Activated CD4-positive, alpha-beta T cell treated with anti-CD3 and anti-CD28 coated beads for 36 hours (primary cell): ENCODE measurements at regions not wholly inside any gene's neighbourhood (a gene's known extent, or its start where the extent isn't known, plus 50 kb on each side); places are given as distances from the start of the nearest gene placed in this dataset.
"Not testable (repeated sequence)": the region's sequence is repeated elsewhere in the genome, so short reads cannot be mapped to it uniquely, and the experiment has no call there.

Experiments used
- ATAC-seq: fragments of 200-7000 bp; cut with Tn5 transposase; one replicate; pipeline ENCODE4 v1.10.0; 2021; ENCODE audit warnings: mild to moderate bottlenecking, moderate library complexity
- CTCF ChIA-PET: fragments of 350-600 bp; sonication (Branson Sonifier 250); formaldehyde crosslinking; loops from one replicate; lab custom pipeline; 2021; ENCODE audit warnings: antibody characterized with exemption; lab: Charles Lee
- POLR2A ChIA-PET: fragments of 350-600 bp; sonication (Branson Sonifier 250); formaldehyde crosslinking; loops from one replicate; lab custom pipeline; 2021; ENCODE audit warnings: antibody characterized with exemption, inconsistent platforms; lab: Charles Lee
- DNase-seq: peaks from one replicate; pipeline ENCODE4 v3.0.0-alpha.2; 2020
- H3K27ac Mint-ChIP-seq: one replicate; pipeline ENCODE4 v1.8.0; 2021; ENCODE audit warnings: mixed read lengths
- H3K27me3 Mint-ChIP-seq: one replicate; pipeline ENCODE4 v1.8.0; 2021; ENCODE audit warnings: mixed read lengths
- H3K36me3 Mint-ChIP-seq: one replicate; pipeline ENCODE4 v1.8.0; 2021; ENCODE audit warnings: low read depth, mixed read lengths
- H3K4me1 Mint-ChIP-seq: one replicate; pipeline ENCODE4 v1.8.0; 2021; ENCODE audit warnings: mixed read lengths
- H3K4me3 Mint-ChIP-seq: one replicate; pipeline ENCODE4 v1.8.0; 2021; ENCODE audit warnings: mild to moderate bottlenecking, moderate library complexity, mixed read lengths
- H3K9me3 Mint-ChIP-seq: one replicate; pipeline ENCODE4 v1.8.0; 2021; ENCODE audit warnings: low read depth, mixed read lengths
- intact Hi-C, 2 experiments: fragments of 100-400 bp; cut with DNase I in 1 of 2; cut with micrococcal nuclease in 1 of 2; formaldehyde crosslinking; loops; one replicate each; pipeline versions ENCODE4 v1.14.2 to v1.15.1; 2022 to 2024; cut with DNase I, micrococcal nuclease

DNA sequence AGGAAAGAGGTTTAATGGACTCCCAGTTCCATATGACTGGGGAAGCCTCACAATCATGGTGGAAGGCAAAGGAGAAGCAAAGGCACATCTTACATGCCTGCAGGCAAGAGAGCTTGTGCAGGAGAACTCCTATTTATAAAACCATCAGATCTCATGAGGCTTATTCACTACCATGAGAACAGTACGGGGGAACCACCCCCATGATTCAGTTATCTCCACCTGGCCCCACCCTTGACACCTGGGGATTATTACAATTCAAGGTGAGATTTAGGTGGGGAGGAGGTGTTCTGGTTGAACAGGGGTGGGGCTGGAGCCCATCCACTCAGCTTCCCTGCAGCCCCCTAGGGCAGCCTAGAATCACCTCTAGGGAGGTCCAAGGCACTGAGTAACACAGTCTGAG, 128.9 kb upstream of the KLF3 start:
- H3K36me3 Mint-ChIP-seq, POLR2A ChIA-PET, H3K27me3 Mint-ChIP-seq: not testable (repeated sequence)

DNA sequence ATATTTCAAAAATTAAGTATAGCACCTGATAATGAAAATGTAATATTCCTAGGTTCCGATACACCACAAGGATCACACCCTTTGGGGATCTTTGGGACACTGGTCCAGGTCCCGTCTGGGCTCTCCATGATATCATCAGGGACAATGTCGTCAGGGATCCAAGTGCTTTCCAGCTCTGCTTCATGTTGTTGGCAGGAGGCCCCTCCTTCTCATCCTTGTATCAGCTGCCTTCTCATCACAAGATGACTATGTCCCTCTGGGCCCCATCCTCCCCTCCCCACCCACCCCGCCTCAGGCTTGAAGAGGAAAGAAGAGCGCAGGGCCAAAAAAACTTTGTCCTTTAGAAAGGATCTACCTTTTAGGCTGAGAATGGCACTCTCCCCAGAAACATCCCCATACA, 128.3 kb upstream of the KLF3 start:
- Mint-ChIP-seq H3K27ac (no peak overlapping the region), H3K9me3 (no peaks in the 10 kb centered on the region), H3K4me1 (peaks cover 7% of the 10 kb centered on the region), H3K36me3 (no peaks in the 10 kb centered on the region), H3K4me3 (no peak overlapping the region), H3K27me3 (no peaks in the 10 kb centered on the region)
- no peak for ATAC-seq
- no peak for DNase-seq
- intact Hi-C loops = no loop called here
- ChIA-PET POLR2A (no interaction called here), CTCF (interaction anchor here (0.6 kb wide), 1 partner anchor 26 kb away, joined by 3 read pairs; no protein-coding TSS in a partner anchor)

More for the DNA sequence above, 128.9 kb upstream of the KLF3 start:
- H3K4me3 Mint-ChIP-seq, intact Hi-C loops, CTCF ChIA-PET, DNase-seq, H3K27ac Mint-ChIP-seq, H3K9me3 Mint-ChIP-seq, H3K4me1 Mint-ChIP-seq, ATAC-seq: not testable (repeated sequence)

DNA sequence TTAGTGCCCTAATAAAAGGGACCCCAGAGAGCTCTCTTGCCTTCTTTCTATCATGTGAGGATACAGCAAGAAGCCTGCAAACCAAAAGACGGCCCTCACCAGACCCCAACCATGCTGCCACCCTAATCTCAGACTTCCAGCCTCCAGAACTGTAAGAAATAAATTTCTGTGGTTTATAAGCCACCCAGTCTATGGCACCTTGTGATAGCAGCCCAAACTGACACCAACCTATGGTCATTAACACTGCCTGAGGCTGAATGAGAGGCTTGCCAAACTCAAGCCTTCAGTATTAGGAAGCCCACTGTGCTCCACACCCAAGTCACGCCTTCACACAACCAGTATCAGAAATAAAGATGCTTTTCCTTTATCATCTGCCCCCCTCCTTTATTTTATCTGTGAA, 127.3 kb upstream of the KLF3 start:
- H3K27ac Mint-ChIP-seq = no peak overlapping the region
- intact Hi-C loops = no loop called here

DNA sequence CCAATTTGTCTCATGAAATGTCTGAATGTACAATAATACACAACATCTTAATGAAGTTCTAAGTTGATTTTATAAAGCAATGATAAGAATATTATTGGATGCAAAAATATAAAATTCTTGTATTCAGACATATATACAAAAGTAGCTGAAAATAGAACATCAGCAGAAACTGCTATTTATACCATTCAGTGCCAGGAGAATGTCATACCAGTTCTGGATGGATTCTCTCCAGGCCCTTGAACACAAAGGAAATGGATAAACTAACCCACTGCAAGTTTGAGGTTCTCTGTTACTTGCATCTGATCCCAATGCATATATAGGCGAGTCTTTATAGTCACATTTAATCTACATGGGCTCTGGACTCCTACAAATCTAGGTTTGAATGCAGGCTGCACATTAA, 126.3 kb upstream of the KLF3 start:
- POLR2A ChIA-PET = no interaction called here
- no peak for ATAC-seq
- Mint-ChIP-seq H3K9me3 (no peaks in the 10 kb centered on the region), H3K4me3 (no peak overlapping the region), H3K36me3 (no peaks in the 10 kb centered on the region), H3K27me3 (peaks cover 1% of the 10 kb centered on the region), H3K27ac (no peak overlapping the region), H3K4me1 (no peaks in the 10 kb centered on the region)
- no peak for DNase-seq
- CTCF ChIA-PET = no interaction called here
- intact Hi-C loops = no loop called here

More for the DNA sequence above, 127.3 kb upstream of the KLF3 start:
- POLR2A ChIA-PET = no interaction called here
- CTCF ChIA-PET = interaction anchor here (0.6 kb wide), 1 partner anchor 191 kb away, joined by 3 read pairs; no protein-coding TSS in a partner anchor
- Mint-ChIP-seq H3K27me3 (peaks cover 1% of the 10 kb centered on the region), H3K4me1 (no peaks in the 10 kb centered on the region), H3K36me3 (no peaks in the 10 kb centered on the region), H3K4me3 (no peak overlapping the region), H3K9me3 (no peaks in the 10 kb centered on the region)
- ATAC-seq (no peak), DNase-seq (no peak)

DNA sequence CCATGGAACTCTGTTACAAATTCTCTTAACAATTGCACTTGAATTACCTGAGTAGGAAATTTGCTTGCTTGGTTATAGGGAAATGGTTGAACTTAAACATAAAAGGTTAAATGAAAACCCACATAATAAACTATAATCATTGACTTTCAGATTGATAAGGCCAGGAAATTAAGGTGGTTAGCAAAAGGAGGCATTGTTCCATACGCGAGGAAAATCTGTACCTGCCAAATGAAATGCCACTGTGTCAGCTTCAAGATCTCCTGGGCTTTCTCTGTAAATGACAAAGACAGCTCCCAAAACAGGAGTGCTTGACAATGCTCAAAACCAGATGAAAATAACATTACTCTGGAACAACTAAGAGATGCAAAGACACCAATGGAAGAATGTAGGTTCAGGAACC, 125.5 kb upstream of the KLF3 start:
- H3K9me3 Mint-ChIP-seq = no peaks in the 10 kb centered on the region

DNA sequence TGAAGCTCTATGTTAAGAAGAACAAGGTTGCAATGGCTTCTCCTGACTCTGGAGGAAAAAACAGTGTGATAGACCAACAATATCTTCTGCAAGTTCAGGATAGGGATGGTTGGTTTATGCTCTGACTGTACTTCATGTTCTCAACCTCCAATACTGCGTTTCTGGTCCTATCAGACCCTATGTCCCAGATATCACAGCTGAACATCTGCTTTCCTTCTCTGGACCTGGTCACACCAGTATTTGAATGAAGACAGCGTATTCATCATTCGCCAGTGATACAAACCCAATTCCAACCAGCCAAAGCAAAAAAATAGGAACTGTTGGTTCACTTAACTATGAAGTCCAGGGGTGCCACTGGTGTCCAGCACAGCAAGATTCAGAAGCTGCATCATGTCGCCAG, 124.5 kb upstream of the KLF3 start:
- Mint-ChIP-seq H3K4me3 (no peak overlapping the region), H3K36me3 (no peaks in the 10 kb centered on the region), H3K4me1 (no peaks in the 10 kb centered on the region), H3K27ac (no peak overlapping the region), H3K9me3 (no peaks in the 10 kb centered on the region), H3K27me3 (peaks cover 1% of the 10 kb centered on the region)
- ChIA-PET POLR2A (no interaction called here), CTCF (no interaction called here)
- intact Hi-C loops = no loop called here
- ATAC-seq = no peak
- no peak for DNase-seq

More for the DNA sequence above, 125.5 kb upstream of the KLF3 start:
- Mint-ChIP-seq H3K4me3 (no peak overlapping the region), H3K27ac (no peak overlapping the region), H3K36me3 (no peaks in the 10 kb centered on the region), H3K4me1 (no peaks in the 10 kb centered on the region), H3K27me3 (peaks cover 1% of the 10 kb centered on the region)
- intact Hi-C loops = no loop called here
- DNase-seq (no peak), ATAC-seq (no peak)
- CTCF ChIA-PET = interaction anchor here (0.7 kb wide), 1 partner anchor 266 kb away, joined by 3 read pairs; no protein-coding TSS in a partner anchor
- POLR2A ChIA-PET = no interaction called here

DNA sequence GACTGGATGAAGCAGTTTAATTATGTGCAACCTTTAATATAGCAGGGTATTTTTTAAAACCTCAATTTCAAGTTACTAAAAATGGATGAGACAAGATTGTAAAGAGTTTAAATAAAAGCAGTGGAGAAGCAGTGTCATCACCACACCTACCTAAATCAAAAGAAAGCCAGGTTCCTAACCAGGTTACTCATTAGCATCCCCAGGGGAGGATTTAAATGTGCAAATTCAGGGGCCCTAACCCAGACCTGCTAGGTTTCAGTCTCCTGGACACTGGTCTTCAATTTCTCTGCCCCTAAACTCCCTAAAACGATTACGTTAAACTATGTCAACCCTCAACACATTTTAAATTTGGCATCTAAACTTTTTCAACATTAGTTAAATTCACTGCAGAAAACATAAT, 116.9 kb upstream of the KLF3 start:
- Mint-ChIP-seq H3K9me3 (no peaks in the 10 kb centered on the region), H3K36me3 (peaks cover 1% of the 10 kb centered on the region), H3K4me1 (no peaks in the 10 kb centered on the region), H3K27me3 (peaks cover 4% of the 10 kb centered on the region), H3K27ac (no peak overlapping the region), H3K4me3 (no peak overlapping the region)
- ChIA-PET POLR2A (no interaction called here), CTCF (no interaction called here)
- ATAC-seq (no peak), DNase-seq (no peak)
- intact Hi-C loops = no loop called here

DNA sequence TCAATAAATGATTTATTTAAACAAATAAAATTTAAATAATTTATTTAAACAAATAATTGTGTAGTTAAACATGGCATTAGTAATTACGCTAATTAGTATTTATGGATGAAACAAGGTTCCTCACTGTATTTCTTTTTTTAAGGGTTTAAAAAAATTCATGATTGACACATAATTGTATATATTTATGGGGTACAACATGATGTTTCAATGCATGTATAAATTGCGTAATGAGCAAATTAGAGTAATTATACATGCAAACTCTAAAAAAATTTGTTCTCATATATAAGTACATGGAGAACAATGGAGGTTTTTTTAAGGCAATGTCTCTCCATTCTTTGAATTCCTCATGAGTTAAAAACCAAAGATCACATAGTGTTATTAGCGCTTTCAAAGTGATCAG, 115.7 kb upstream of the KLF3 start:
- Mint-ChIP-seq H3K4me3 (no peak overlapping the region), H3K9me3 (no peaks in the 10 kb centered on the region), H3K36me3 (peaks cover 1% of the 10 kb centered on the region), H3K27ac (no peak overlapping the region), H3K4me1 (no peaks in the 10 kb centered on the region), H3K27me3 (peaks cover 4% of the 10 kb centered on the region)
- DNase-seq (no peak), ATAC-seq (no peak)
- CTCF ChIA-PET = no interaction called here
- POLR2A ChIA-PET = no interaction called here
- intact Hi-C loops = no loop called here

DNA sequence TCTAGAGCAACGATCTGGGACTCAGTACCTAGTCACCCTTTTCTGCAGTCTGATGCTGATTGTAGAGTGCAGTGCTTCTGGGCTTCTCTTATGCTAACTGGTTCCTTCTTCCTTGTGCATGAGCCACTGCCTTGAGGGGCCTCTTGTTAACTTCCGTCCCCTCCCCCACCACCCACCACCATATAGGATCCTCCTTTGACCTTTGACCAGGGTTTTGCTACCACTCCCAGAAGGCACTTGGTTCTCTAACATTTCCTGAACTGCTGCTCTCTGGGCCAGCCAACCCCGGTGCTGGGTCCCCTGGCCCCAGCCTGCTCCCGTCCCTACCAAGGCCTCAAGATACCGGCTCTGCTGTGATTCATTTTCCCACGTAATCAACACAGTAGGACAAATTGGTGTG, 104.6 kb upstream of the KLF3 start:
- CTCF ChIA-PET = no interaction called here
- no peak for ATAC-seq
- POLR2A ChIA-PET = no interaction called here
- H3K27ac Mint-ChIP-seq = no peak overlapping the region
- H3K36me3 Mint-ChIP-seq = peaks cover 7% of the 10 kb centered on the region
- H3K4me3 Mint-ChIP-seq = no peak overlapping the region
- peaks cover 10% of the 10 kb centered on the region for H3K9me3 Mint-ChIP-seq
- H3K27me3 Mint-ChIP-seq = peaks cover 11% of the 10 kb centered on the region
- intact Hi-C loops = no loop called here
- no peak for DNase-seq
- H3K4me1 Mint-ChIP-seq = peaks cover 14% of the 10 kb centered on the region

DNA sequence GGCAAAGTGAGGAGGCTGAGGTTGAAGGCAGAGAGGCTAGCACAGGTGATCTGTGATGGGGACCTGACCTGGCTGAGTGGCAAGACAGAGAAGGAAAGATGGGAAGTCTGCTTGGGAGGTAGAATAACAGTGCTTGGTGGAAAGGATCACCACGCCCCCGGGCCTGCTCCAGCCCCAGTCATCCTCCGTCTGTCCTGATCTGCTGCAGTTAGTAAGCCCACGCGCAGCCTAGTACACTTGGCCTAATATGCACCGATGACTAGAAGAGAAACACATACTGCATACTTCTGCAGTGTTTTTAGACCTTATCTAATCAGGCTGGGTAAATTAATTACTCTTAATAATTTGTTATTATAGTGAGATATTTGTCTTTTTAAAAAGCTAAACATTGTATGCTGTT, 103.7 kb upstream of the KLF3 start:
- DNase-seq = no peak
- peaks cover 11% of the 10 kb centered on the region for H3K27me3 Mint-ChIP-seq
- H3K9me3 Mint-ChIP-seq = peaks cover 7% of the 10 kb centered on the region
- ATAC-seq = no peak
- no peak overlapping the region for H3K27ac Mint-ChIP-seq
- no peak overlapping the region for H3K4me3 Mint-ChIP-seq
- ChIA-PET POLR2A (interaction anchor here (1.4 kb wide), 1 partner anchor 250 kb away, joined by 5 read pairs; no protein-coding TSS in a partner anchor), CTCF (no interaction called here)
- intact Hi-C loops = loop anchor here (2.0 to 10.0 kb wide), 5 partner anchors 58 to 498 kb away; no protein-coding TSS in a partner anchor
- peaks cover 4% of the 10 kb centered on the region for H3K36me3 Mint-ChIP-seq
- peaks cover 14% of the 10 kb centered on the region for H3K4me1 Mint-ChIP-seq

DNA sequence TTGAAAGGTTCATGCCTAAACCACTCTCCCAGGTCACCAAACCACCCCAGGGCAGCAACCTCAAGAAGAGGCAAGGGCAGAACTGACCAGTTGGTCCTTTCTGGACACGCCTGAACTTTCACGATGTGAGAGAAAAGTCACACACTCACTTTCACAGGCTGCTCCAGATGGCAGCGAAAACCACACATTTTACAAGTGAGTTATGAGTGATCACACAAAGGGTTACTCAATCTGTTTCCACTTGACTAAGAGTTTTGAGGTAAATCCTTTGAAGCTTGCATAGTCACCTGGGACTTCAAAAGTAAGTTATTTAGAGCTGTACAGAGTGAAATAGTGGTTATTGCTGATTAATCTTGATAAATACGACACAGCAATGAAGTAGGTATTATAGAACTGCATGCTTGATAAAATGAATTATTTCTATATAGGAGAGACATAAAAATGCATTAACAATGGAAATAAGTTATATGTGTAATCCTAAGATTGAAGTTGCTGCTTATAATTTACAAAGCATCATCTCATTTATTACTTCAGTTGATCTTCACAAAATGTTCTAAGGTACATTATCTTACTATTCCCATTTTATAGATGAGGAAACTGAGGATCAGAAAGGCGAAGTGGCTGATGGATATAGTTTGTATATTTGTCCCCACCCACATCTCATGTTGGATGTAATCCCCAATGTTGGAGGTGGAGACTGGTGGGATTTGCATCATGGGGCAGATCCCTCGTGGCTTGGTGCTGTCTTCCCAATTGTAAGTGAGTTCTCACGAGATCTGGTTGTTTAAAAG, 103.0 kb upstream of the KLF3 start:
- peaks cover under 1% of the 10 kb centered on the region for H3K36me3 Mint-ChIP-seq
- POLR2A ChIA-PET = interaction anchor here (1.4 kb wide), 1 partner anchor 250 kb away, joined by 5 read pairs; no protein-coding TSS in a partner anchor
- H3K4me3 Mint-ChIP-seq = no peak overlapping the region
- no peak overlapping the region for H3K27ac Mint-ChIP-seq
- H3K4me1 Mint-ChIP-seq = peaks cover 14% of the 10 kb centered on the region
- H3K27me3 Mint-ChIP-seq = peaks cover 11% of the 10 kb centered on the region
- intact Hi-C loops = loop anchor here (1.0 to 10.0 kb wide), 7 partner anchors 37 to 499 kb away; no protein-coding TSS in a partner anchor
- ATAC-seq = peak; percentile 98
- H3K9me3 Mint-ChIP-seq = peaks cover 1% of the 10 kb centered on the region
- DNase-seq = peak; percentile 61
- CTCF ChIA-PET = interaction anchor here (0.6 to 1.1 kb wide), 4 partner anchors 22 to 319 kb away, joined by 3 read pairs; no protein-coding TSS in a partner anchor

DNA sequence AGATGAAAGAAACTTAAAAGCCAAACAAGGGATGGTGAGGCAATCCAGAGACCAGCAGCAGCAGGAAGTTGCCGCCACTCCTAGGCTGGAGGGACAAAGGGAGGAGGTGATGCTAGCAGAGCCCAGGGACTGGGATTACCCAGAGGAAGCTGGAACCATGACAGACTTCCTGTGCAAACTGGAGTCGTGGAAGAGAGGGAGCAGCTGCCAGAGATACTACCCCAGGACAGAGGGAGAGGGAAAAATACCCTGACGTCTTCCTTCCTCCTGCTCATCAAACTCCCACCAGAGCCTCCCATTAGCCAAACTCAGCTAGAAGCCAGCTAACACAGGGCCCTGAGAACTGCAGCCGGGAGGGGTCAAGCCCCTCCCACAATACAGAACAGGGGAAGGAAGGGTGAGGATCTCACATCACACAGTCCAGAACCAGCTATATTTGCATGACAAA, 101.2 kb upstream of the KLF3 start:
- ATAC-seq (no peak), DNase-seq (no peak)
- Mint-ChIP-seq H3K4me1 (peaks cover 19% of the 10 kb centered on the region), H3K4me3 (no peak overlapping the region), H3K27ac (no peak overlapping the region), H3K36me3 (no peaks in the 10 kb centered on the region), H3K9me3 (no peaks in the 10 kb centered on the region), H3K27me3 (peaks cover 8% of the 10 kb centered on the region)
- intact Hi-C loops = loop anchor here (5.0 to 10.0 kb wide), 2 partner anchors 108 to 500 kb away; no protein-coding TSS in a partner anchor
- ChIA-PET CTCF (interaction anchor here (1.0 kb wide), 1 partner anchor 243 kb away, joined by 3 read pairs; no protein-coding TSS in a partner anchor), POLR2A (no interaction called here)
